ENCODE measurements at regions not wholly inside any gene's neighbourhood (a gene's known extent, or its start where the extent isn't known, plus 50 kb on each side); places are given as distances from the start of the nearest gene placed in this dataset.

- H2BK5ac ChIP-seq (ENCODE audit: insufficient read length, low read length): no peak overlapping the region
- H3K36me3 Mint-ChIP-seq (ENCODE audit: insufficient read depth in 1 of 3, low read depth in 3 of 3): no peaks in the 10 kb centered on the region
- no peaks in the 10 kb centered on the region for H3K23me2 ChIP-seq (ENCODE audit: insufficient read length, low read depth, low read length, poor library complexity, severe bottlenecking)
- H4K91ac ChIP-seq (ENCODE audit: insufficient read length, low read depth, low read length): no peak overlapping the region
- H3T11ph ChIP-seq (ENCODE audit: low read length): no peak overlapping the region
- TF ChIP-seq CTCF (conservative IDR thresholded peaks at IDR 0.05): no peak
- no peak overlapping the region for H3K18ac ChIP-seq (ENCODE audit: insufficient read length, low read depth, low read length)
- no CpG with 5 or more reads among the region's 3 CpGs for WGBS (ENCODE audit: extremely low coverage, insufficient read length, low lambda C conversion rate)
- no peaks in the 10 kb centered on the region for H3K4me1 ChIP-seq (ENCODE audit: insufficient read depth, low read length)
- no peak overlapping the region for H2AK5ac ChIP-seq (ENCODE audit: insufficient read length, low read length)
- H4K8ac ChIP-seq (replicated peaks; ENCODE audit: insufficient read length, low read depth, low read length): no peak overlapping the region
- no peaks in the 10 kb centered on the region for H3K79me2 ChIP-seq (ENCODE audit: insufficient read depth, low read length)
- no peak overlapping the region for H3K9ac ChIP-seq (ENCODE audit: extremely low read depth, insufficient read length, low read length)
- no peak overlapping the region for H4K5ac ChIP-seq (ENCODE audit: insufficient read length, low read depth, low read length)
- H3K56ac ChIP-seq (ENCODE audit: insufficient read length, low read depth, low read length): no peak overlapping the region
- no peaks in the 10 kb centered on the region for H4K20me1 ChIP-seq (ENCODE audit: control insufficient read depth, insufficient read depth, insufficient read length)
- no peak overlapping the region for H3K4me3 Mint-ChIP-seq
- H3K27me3 ChIP-seq (ENCODE audit: insufficient read depth, low read length): no peaks in the 10 kb centered on the region
- no peaks in the 10 kb centered on the region for H3K79me1 ChIP-seq (ENCODE audit: insufficient read depth, low read depth, low read length, poor library complexity, severe bottlenecking)
- no peak overlapping the region for H2AFZ ChIP-seq (ENCODE audit: low read length)
- H3K27ac ChIP-seq (ENCODE audit: insufficient read length, low read depth, low read length): no peak overlapping the region
- H2BK15ac ChIP-seq (ENCODE audit: low read depth, low read length): no peak overlapping the region
- H3K9me3 ChIP-seq (ENCODE audit: control insufficient read depth, low read depth, low read length): no peaks in the 10 kb centered on the region
- no peak overlapping the region for H2BK12ac ChIP-seq (ENCODE audit: insufficient read length, low read depth, low read length)
- H3K4me1 Mint-ChIP-seq: peaks cover 5 to 12% of the 10 kb centered on the region in 2 experiments
- H2BK120ac ChIP-seq (ENCODE audit: low read depth, low read length, poor library complexity, severe bottlenecking): no peak overlapping the region
- no peak overlapping the region for H2BK20ac ChIP-seq (ENCODE audit: low read depth, low read length, poor library complexity, severe bottlenecking)
- no peak for DNase-seq
- H3K27me3 Mint-ChIP-seq (ENCODE audit: low read depth): no peaks in the 10 kb centered on the region; the same call in 1 of the 2 replicates
- no peak overlapping the region for H3K4ac ChIP-seq (ENCODE audit: low read depth, low read length)
- no peaks in the 10 kb centered on the region for H3K9me3 Mint-ChIP-seq
- H3K23ac ChIP-seq (ENCODE audit: insufficient read length, low read depth, low read length): no peak overlapping the region
- H3K14ac ChIP-seq (ENCODE audit: insufficient read depth, low read length): no peak overlapping the region
- H3K4me2 ChIP-seq (ENCODE audit: insufficient read depth, insufficient read length, low read length): no peak overlapping the region
- no peak overlapping the region for H3K27ac Mint-ChIP-seq
These were observed 146.6 kb upstream of the AKIRIN2 start for GRCh38 chr6:87848616-87849015.
